ENCODE measurements at regions not wholly inside any gene's neighbourhood (a gene's known extent, or its start where the extent isn't known, plus 50 kb on each side); places are given as distances from the start of the nearest gene placed in this dataset.

DNA sequence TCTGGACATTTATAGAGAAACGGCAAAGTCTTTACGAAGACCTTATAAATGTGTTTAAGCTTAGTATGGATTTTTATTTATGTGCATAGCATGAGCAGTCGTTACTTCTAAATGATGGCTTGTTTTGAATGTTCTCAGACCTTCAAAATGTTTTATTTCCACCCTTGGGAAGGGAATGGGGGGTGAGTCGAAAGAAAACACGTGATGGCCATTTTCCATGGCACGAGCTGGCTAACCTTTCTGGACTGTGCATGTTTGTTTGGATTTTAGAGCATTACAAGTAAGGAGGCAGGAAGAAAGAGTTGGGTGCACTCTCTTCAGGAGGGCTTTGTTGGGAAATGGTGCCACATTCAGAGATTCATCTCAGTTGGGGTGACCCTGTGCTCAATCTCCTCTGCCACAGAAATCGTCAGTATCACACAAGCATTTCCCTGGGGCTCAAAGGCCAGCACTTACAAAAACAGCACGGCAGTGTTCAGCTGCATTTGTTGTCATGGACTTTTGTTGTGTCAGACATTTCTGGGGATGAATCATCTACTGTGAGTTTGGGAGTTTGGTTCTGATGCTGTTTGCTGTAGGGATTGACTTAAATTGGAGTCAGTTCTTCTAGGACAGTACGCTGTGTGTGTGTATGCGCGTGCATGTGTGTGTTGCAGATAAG lies 52.3 kb upstream of the ADAMTS9 start:
- Mint-ChIP-seq H3K4me3 (no peak overlapping the region), H3K9me3 (peaks cover 4% of the 10 kb centered on the region), H3K36me3 (no peaks in the 10 kb centered on the region), H3K27ac (no peak overlapping the region), H3K4me1 (ENCODE audit: low read depth) (no peaks in the 10 kb centered on the region), H3K27me3 (no peaks in the 10 kb centered on the region)
- ChIA-PET POLR2A (no interaction called here), CTCF (no interaction called here)
- intact Hi-C loops (cut with micrococcal nuclease) = no loop called here
- DNase-seq = no peak

All from activated CD4-positive, alpha-beta memory T cell treated with anti-CD3 and anti-CD28 coated beads for 36 hours (primary cell).